Subcutaneous abdominal adipose tissue (tissue), 5 donors: ENCODE measurements at regions not wholly inside any gene's neighbourhood (a gene's known extent, or its start where the extent isn't known, plus 50 kb on each side); places are given as distances from the start of the nearest gene placed in this dataset.

Experiments
- H3K27ac ChIP-seq: one replicate; pipeline ENCODE4 v1.7.0; 2013; ENCODE audit warnings: low read depth, mild to moderate bottlenecking, inconsistent platforms, low read length, moderate library complexity
- H3K27me3 ChIP-seq, 5 donors: one replicate each; pipeline ENCODE4 v1.7.0; 2013; ENCODE audit warnings: low read length in 5 of 5, inconsistent platforms in 1 of 5; ENCODE audit not compliant: control insufficient read depth in 5 of 5, insufficient read depth in 4 of 5
- H3K36me3 ChIP-seq, 5 donors: one replicate each; pipeline ENCODE4 v1.7.0; 2013; ENCODE audit warnings: low read length in 5 of 5; ENCODE audit not compliant: control insufficient read depth in 5 of 5, insufficient read depth in 5 of 5
- H3K4me1 ChIP-seq, 5 donors: one replicate each; pipeline ENCODE4 v1.7.0; 2013; ENCODE audit warnings: low read length in 5 of 5, mild to moderate bottlenecking in 3 of 5, moderate library complexity in 1 of 5; ENCODE audit not compliant: control insufficient read depth in 5 of 5, insufficient read depth in 5 of 5
- H3K4me3 ChIP-seq, 5 donors: one replicate each; pipeline ENCODE4 v1.7.0; 2013; ENCODE audit warnings: low read length in 5 of 5, low read depth in 1 of 5
- H3K9ac ChIP-seq, 5 donors: one replicate each; pipeline ENCODE4 v1.7.0; 2013; ENCODE audit warnings: low read length in 5 of 5, mild to moderate bottlenecking in 4 of 5, moderate library complexity in 3 of 5
- H3K9me3 ChIP-seq, 5 donors: one replicate each; pipeline ENCODE4 v1.7.0; 2013; ENCODE audit warnings: low read length in 5 of 5; ENCODE audit not compliant: control insufficient read depth in 5 of 5
- donor health status: healthy.
- donor health status: healthy.
- donor health status: healthy.
- donor health status: healthy.
- donor health status: healthy.

- H3K27ac ChIP-seq: no peak overlapping the region
- no peaks in the 10 kb centered on the region for H3K9me3 ChIP-seq
- H3K4me3 ChIP-seq: no peak overlapping the region
- no peaks in the 10 kb centered on the region for H3K27me3 ChIP-seq
- H3K4me1 ChIP-seq: no peaks in the 10 kb centered on the region
- no peak overlapping the region for H3K9ac ChIP-seq
- H3K36me3 ChIP-seq: no peaks in the 10 kb centered on the region
Measured at GRCh38 chr4:148874331-148874730, 432.1 kb upstream of the NR3C2 start.

GRCh38 chr4:148868191-148868590, 426.0 kb upstream of the NR3C2 start:
- Histone ChIP-seq H3K9me3 (no peaks in the 10 kb centered on the region), H3K36me3 (no peaks in the 10 kb centered on the region), H3K27ac (no peak overlapping the region), H3K4me3 (no peak overlapping the region), H3K9ac (no peak overlapping the region), H3K27me3 (no peaks in the 10 kb centered on the region), H3K4me1 (no peaks in the 10 kb centered on the region)

GRCh38 chr4:148866666-148867065, 424.5 kb upstream of the NR3C2 start:
- H3K27me3 ChIP-seq: no peaks in the 10 kb centered on the region
- no peak overlapping the region for H3K27ac ChIP-seq
- H3K4me1 ChIP-seq: no peaks in the 10 kb centered on the region
- H3K36me3 ChIP-seq: no peaks in the 10 kb centered on the region
- no peaks in the 10 kb centered on the region for H3K9me3 ChIP-seq
- no peak overlapping the region for H3K4me3 ChIP-seq
- H3K9ac ChIP-seq: no peak overlapping the region

GRCh38 chr4:148857973-148858534, 415.8 kb upstream of the NR3C2 start:
- H3K9me3 ChIP-seq: peaks cover 0 to 3% (median 2%) of the 10 kb centered on the region in 5 donors
- no peak overlapping the region for H3K27ac ChIP-seq
- no peaks in the 10 kb centered on the region for H3K4me1 ChIP-seq
- H3K27me3 ChIP-seq: no peaks in the 10 kb centered on the region
- H3K36me3 ChIP-seq: no peaks in the 10 kb centered on the region
- H3K9ac ChIP-seq: no peak overlapping the region
- no peak overlapping the region for H3K4me3 ChIP-seq

GRCh38 chr4:148857239-148857972, 415.2 kb upstream of the NR3C2 start:
- Histone ChIP-seq H3K4me1 (no peaks in the 10 kb centered on the region), H3K27me3 (no peaks in the 10 kb centered on the region), H3K27ac (no peak overlapping the region), H3K9ac (no peak overlapping the region), H3K4me3 (no peak overlapping the region), H3K9me3 (peaks cover 0 to 3% (median 2%) of the 10 kb centered on the region in 5 donors), H3K36me3 (no peaks in the 10 kb centered on the region)

- Histone ChIP-seq H3K4me3 (no peak overlapping the region), H3K9me3 (peaks cover 0 to 2% (median 2%) of the 10 kb centered on the region in 5 donors), H3K27me3 (no peaks in the 10 kb centered on the region), H3K4me1 (no peaks in the 10 kb centered on the region), H3K9ac (no peak overlapping the region), H3K36me3 (no peaks in the 10 kb centered on the region), H3K27ac (no peak overlapping the region)
Measured at GRCh38 chr4:148854203-148854602, 412.0 kb upstream of the NR3C2 start.

- H3K36me3 ChIP-seq: no peaks in the 10 kb centered on the region
- H3K9ac ChIP-seq: no peak overlapping the region
- H3K9me3 ChIP-seq: peaks cover 0 to 2% (median 0%) of the 10 kb centered on the region in 5 donors
- no peak overlapping the region for H3K27ac ChIP-seq
- H3K27me3 ChIP-seq: no peaks in the 10 kb centered on the region
- no peak overlapping the region for H3K4me3 ChIP-seq
- H3K4me1 ChIP-seq: no peaks in the 10 kb centered on the region
Measured at GRCh38 chr4:148852092-148852699, 410.0 kb upstream of the NR3C2 start.

- no peak overlapping the region for H3K9ac ChIP-seq
- H3K27ac ChIP-seq: no peak overlapping the region
Measured at GRCh38 chr4:148850257-148850995, 408.2 kb upstream of the NR3C2 start.

GRCh38 chr4:148849581-148849980, 407.4 kb upstream of the NR3C2 start:
- no peak overlapping the region for H3K27ac ChIP-seq

More at GRCh38 chr4:148850257-148850995, 408.2 kb upstream of the NR3C2 start:
- H3K9me3 ChIP-seq: peaks cover 0 to 2% (median 0%) of the 10 kb centered on the region in 5 donors
- H3K4me1 ChIP-seq: no peaks in the 10 kb centered on the region
- H3K4me3 ChIP-seq: no peak overlapping the region
- no peaks in the 10 kb centered on the region for H3K36me3 ChIP-seq
- no peaks in the 10 kb centered on the region for H3K27me3 ChIP-seq

More at GRCh38 chr4:148849581-148849980, 407.4 kb upstream of the NR3C2 start:
- Histone ChIP-seq H3K4me1 (no peaks in the 10 kb centered on the region), H3K9me3 (peaks cover 0 to 2% (median 0%) of the 10 kb centered on the region in 5 donors), H3K36me3 (no peaks in the 10 kb centered on the region), H3K9ac (no peak overlapping the region), H3K4me3 (no peak overlapping the region), H3K27me3 (no peaks in the 10 kb centered on the region)
